Stimulated activated effector memory CD8-positive, alpha-beta T cell treated with anti-CD3 and anti-CD28 coated beads, Interleukin-12 subunit alpha, Interleukin-12 subunit beta, amount 100 ng/mL, for 72 hours (primary cell): ENCODE measurements at regions not wholly inside any gene's neighbourhood (a gene's known extent, or its start where the extent isn't known, plus 50 kb on each side); places are given as distances from the start of the nearest gene placed in this dataset.

Experiments used
- ATAC-seq: fragments of 150-1000 bp; cut with Tn5 transposase; 2 replicates; pipeline ENCODE4 v1.10.0; 2021
- DNase-seq, 2 donors: peaks; one replicate each; pipeline ENCODE4 v3.0.0; 2021 to 2022; ENCODE audit warnings: low spot score in 2 of 2
- H3K27ac Mint-ChIP-seq: one replicate; pipeline ENCODE4 v1.8.0; 2022; ENCODE audit warnings: mild to moderate bottlenecking, mixed read lengths
- H3K36me3 Mint-ChIP-seq: one replicate; pipeline ENCODE4 v1.8.0; 2022; ENCODE audit warnings: mild to moderate bottlenecking, mixed read lengths
- H3K4me1 Mint-ChIP-seq: one replicate; pipeline ENCODE4 v1.8.0; 2022; ENCODE audit warnings: mixed read lengths
- H3K4me3 Mint-ChIP-seq: one replicate; pipeline ENCODE4 v1.8.0; 2022; ENCODE audit warnings: mild to moderate bottlenecking, mixed read lengths
- H3K9me3 Mint-ChIP-seq: one replicate; pipeline ENCODE4 v1.8.0; 2022; ENCODE audit warnings: mixed read lengths

GRCh38 chr2:67645280-67646138 is 248.4 kb downstream of the ETAA1 start:
- Mint-ChIP-seq H3K4me3 (no peak overlapping the region), H3K9me3 (peaks cover 8% of the 10 kb centered on the region), H3K27ac (no peak overlapping the region), H3K4me1 (no peaks in the 10 kb centered on the region), H3K36me3 (no peaks in the 10 kb centered on the region)
- ATAC-seq (no peak), DNase-seq (no peak)

GRCh38 chr2:67646714-67647333 is 249.7 kb downstream of the ETAA1 start:
- DNase-seq, result no peak
- Mint-ChIP-seq H3K4me3 (no peak overlapping the region), H3K27ac (no peak overlapping the region), H3K4me1 (no peaks in the 10 kb centered on the region), H3K9me3 (peaks cover 8% of the 10 kb centered on the region), H3K36me3 (no peaks in the 10 kb centered on the region)
- no peak for ATAC-seq

GRCh38 chr2:67649331-67650261 is 252.5 kb downstream of the ETAA1 start:
- ATAC-seq (no peak), DNase-seq (no peak)
- Mint-ChIP-seq H3K36me3 (no peaks in the 10 kb centered on the region), H3K9me3 (peaks cover 11% of the 10 kb centered on the region), H3K27ac (no peak overlapping the region), H3K4me3 (no peak overlapping the region), H3K4me1 (no peaks in the 10 kb centered on the region)

- DNase-seq, result no peak
- Mint-ChIP-seq H3K4me1 (no peaks in the 10 kb centered on the region), H3K4me3 (no peak overlapping the region), H3K27ac (no peak overlapping the region), H3K36me3 (no peaks in the 10 kb centered on the region), H3K9me3 (peaks cover 11% of the 10 kb centered on the region)
- ATAC-seq, result no peak
These were observed 253.4 kb downstream of the ETAA1 start for GRCh38 chr2:67650291-67651133.

GRCh38 chr2:67651565-67651964 is 254.4 kb downstream of the ETAA1 start:
- peaks cover 6% of the 10 kb centered on the region for H3K9me3 Mint-ChIP-seq
- ATAC-seq, result no peak
- no peak overlapping the region for H3K27ac Mint-ChIP-seq
- no peaks in the 10 kb centered on the region for H3K4me1 Mint-ChIP-seq
- no peak overlapping the region for H3K4me3 Mint-ChIP-seq
- no peak for DNase-seq
- no peaks in the 10 kb centered on the region for H3K36me3 Mint-ChIP-seq

GRCh38 chr2:67652679-67653078 is 255.5 kb downstream of the ETAA1 start:
- no peak for ATAC-seq
- Mint-ChIP-seq H3K9me3 (peaks cover 3% of the 10 kb centered on the region), H3K27ac (no peak overlapping the region), H3K4me3 (no peak overlapping the region), H3K36me3 (no peaks in the 10 kb centered on the region), H3K4me1 (no peaks in the 10 kb centered on the region)
- DNase-seq, result no peak

GRCh38 chr2:67656875-67657274 is 259.7 kb downstream of the ETAA1 start:
- H3K4me1 Mint-ChIP-seq, result no peaks in the 10 kb centered on the region
- ATAC-seq, result no peak
- H3K27ac Mint-ChIP-seq, result no peak overlapping the region
- no peak for DNase-seq
- H3K36me3 Mint-ChIP-seq, result no peaks in the 10 kb centered on the region
- H3K9me3 Mint-ChIP-seq, result peaks cover 3% of the 10 kb centered on the region
- H3K4me3 Mint-ChIP-seq, result no peak overlapping the region

GRCh38 chr2:67658820-67659219 is 261.7 kb downstream of the ETAA1 start:
- Mint-ChIP-seq H3K4me3 (no peak overlapping the region), H3K4me1 (no peaks in the 10 kb centered on the region), H3K9me3 (no peaks in the 10 kb centered on the region), H3K27ac (no peak overlapping the region), H3K36me3 (no peaks in the 10 kb centered on the region)
- no peak for DNase-seq
- ATAC-seq, result no peak

GRCh38 chr2:67660015-67660602 is 263.0 kb downstream of the ETAA1 start:
- Mint-ChIP-seq H3K27ac (no peak overlapping the region), H3K9me3 (no peaks in the 10 kb centered on the region), H3K36me3 (no peaks in the 10 kb centered on the region), H3K4me3 (no peak overlapping the region), H3K4me1 (no peaks in the 10 kb centered on the region)
- ATAC-seq (no peak), DNase-seq (no peak)

- Mint-ChIP-seq H3K4me3 (no peak overlapping the region), H3K9me3 (no peaks in the 10 kb centered on the region), H3K4me1 (no peaks in the 10 kb centered on the region), H3K36me3 (no peaks in the 10 kb centered on the region), H3K27ac (no peak overlapping the region)
- DNase-seq, result no peak
- no peak for ATAC-seq
These were observed 263.7 kb downstream of the ETAA1 start for GRCh38 chr2:67660871-67661270.

GRCh38 chr2:67662222-67662621 is 265.1 kb downstream of the ETAA1 start:
- Mint-ChIP-seq H3K9me3 (no peaks in the 10 kb centered on the region), H3K4me1 (no peaks in the 10 kb centered on the region), H3K36me3 (no peaks in the 10 kb centered on the region), H3K4me3 (no peak overlapping the region), H3K27ac (no peak overlapping the region)
- DNase-seq (no peak), ATAC-seq (no peak)

GRCh38 chr2:67663776-67664175 is 266.6 kb downstream of the ETAA1 start:
- H3K4me1 Mint-ChIP-seq, result no peaks in the 10 kb centered on the region
- no peak overlapping the region for H3K27ac Mint-ChIP-seq
- ATAC-seq (no peak), DNase-seq (no peak)
- no peak overlapping the region for H3K4me3 Mint-ChIP-seq
- no peaks in the 10 kb centered on the region for H3K36me3 Mint-ChIP-seq
- H3K9me3 Mint-ChIP-seq, result no peaks in the 10 kb centered on the region

- no peaks in the 10 kb centered on the region for H3K4me1 Mint-ChIP-seq
- no peaks in the 10 kb centered on the region for H3K9me3 Mint-ChIP-seq
- H3K4me3 Mint-ChIP-seq, result no peak overlapping the region
- no peak overlapping the region for H3K27ac Mint-ChIP-seq
- H3K36me3 Mint-ChIP-seq, result no peaks in the 10 kb centered on the region
- ATAC-seq (no peak), DNase-seq (no peak)
These were observed 269.4 kb downstream of the ETAA1 start for GRCh38 chr2:67666386-67667053.
